Forelimb muscle (tissue), 1 donor: ENCODE measurements at regions not wholly inside any gene's neighbourhood (a gene's known extent, or its start where the extent isn't known, plus 50 kb on each side); places are given as distances from the start of the nearest gene placed in this dataset.

Source experiments
- DNase-seq: peaks from one replicate; pipeline ENCODE4 v3.0.0-alpha.2; 2013; ENCODE audit warnings: low read depth

GRCh38 chr3:34285827-34286188 lies 487.4 kb downstream of the PDCD6IP start:
- no peak for DNase-seq

GRCh38 chr3:34292605-34293300 lies 494.3 kb downstream of the PDCD6IP start:
- DNase-seq, result no peak

GRCh38 chr3:34294240-34294639 lies 495.8 kb downstream of the PDCD6IP start:
- DNase-seq, result no peak

- no peak for DNase-seq
Observed at GRCh38 chr3:34296796-34297195, 498.4 kb downstream of the PDCD6IP start.

- no peak for DNase-seq
Observed at GRCh38 chr3:34298653-34299052, 500.2 kb downstream of the PDCD6IP start.

- DNase-seq, result no peak
Observed at GRCh38 chr3:34300621-34301020, 502.2 kb downstream of the PDCD6IP start.

- no peak for DNase-seq
Observed at GRCh38 chr3:34301313-34301712, 502.9 kb downstream of the PDCD6IP start.

GRCh38 chr3:34305266-34305665 lies 506.8 kb downstream of the PDCD6IP start:
- DNase-seq, result no peak

- no peak for DNase-seq
Observed at GRCh38 chr3:34312684-34313083, 514.3 kb downstream of the PDCD6IP start.

- no peak for DNase-seq
Observed at GRCh38 chr3:34319881-34320280, 521.5 kb downstream of the PDCD6IP start.

GRCh38 chr3:34323517-34323916 lies 525.1 kb downstream of the PDCD6IP start:
- DNase-seq, result no peak

GRCh38 chr3:34346656-34347055 lies 548.2 kb downstream of the PDCD6IP start:
- no peak for DNase-seq

GRCh38 chr3:34351882-34352777 lies 553.7 kb downstream of the PDCD6IP start:
- DNase-seq, result no peak

- DNase-seq, result no peak
Observed at GRCh38 chr3:34352778-34353331, 554.4 kb downstream of the PDCD6IP start.

GRCh38 chr3:34357461-34357860 lies 559.0 kb downstream of the PDCD6IP start:
- DNase-seq, result no peak

GRCh38 chr3:34359064-34359463 lies 560.6 kb downstream of the PDCD6IP start:
- no peak for DNase-seq

GRCh38 chr3:34360713-34361112 lies 562.3 kb downstream of the PDCD6IP start:
- DNase-seq, result no peak

- DNase-seq, result peak; percentile 2
Observed at GRCh38 chr3:34361921-34362320, 563.5 kb downstream of the PDCD6IP start.

GRCh38 chr3:34362910-34363309 lies 564.5 kb downstream of the PDCD6IP start:
- no peak for DNase-seq

GRCh38 chr3:34363881-34364280 lies 565.5 kb downstream of the PDCD6IP start:
- no peak for DNase-seq

GRCh38 chr3:34364335-34364734 lies 565.9 kb downstream of the PDCD6IP start:
- no peak for DNase-seq

- no peak for DNase-seq
Observed at GRCh38 chr3:34365231-34365630, 566.8 kb downstream of the PDCD6IP start.

GRCh38 chr3:34365771-34366170 lies 567.3 kb downstream of the PDCD6IP start:
- no peak for DNase-seq
